ENCODE measurements at regions not wholly inside any gene's neighbourhood (a gene's known extent, or its start where the extent isn't known, plus 50 kb on each side); places are given as distances from the start of the nearest gene placed in this dataset.

DNA sequence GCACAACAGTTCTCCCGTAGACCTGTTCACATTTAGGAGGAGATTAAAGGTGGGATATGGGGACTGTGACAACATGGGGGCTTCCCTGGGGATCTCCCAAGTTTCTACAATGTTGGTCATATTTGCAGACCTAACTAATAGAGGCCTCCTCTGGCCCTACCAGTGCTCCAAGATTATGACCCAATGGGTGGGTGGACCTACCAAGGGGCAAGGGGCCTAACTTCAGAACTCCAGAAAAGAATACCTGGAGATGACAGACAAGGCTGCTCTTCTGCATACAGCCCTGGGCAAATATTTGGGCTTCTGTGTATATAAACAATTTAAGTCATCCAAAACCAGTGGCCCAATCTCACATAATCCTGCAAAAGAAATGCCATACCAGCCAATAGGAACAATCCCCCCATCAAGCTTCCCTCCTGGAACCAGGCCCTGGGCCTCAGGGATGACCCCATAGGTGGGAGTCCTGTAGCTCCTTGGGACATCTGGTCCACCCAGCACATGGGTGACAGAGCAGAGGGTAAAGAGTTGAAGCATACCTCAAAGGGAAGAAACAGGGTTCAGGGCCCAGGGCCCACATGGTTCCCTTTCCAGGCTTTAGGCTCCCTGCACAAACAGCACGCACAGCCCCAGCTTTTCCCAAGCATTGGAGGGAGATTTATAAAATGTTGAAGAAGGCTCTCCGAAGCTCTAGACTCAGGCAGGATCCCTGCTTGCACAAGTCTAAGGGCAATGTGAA lies 86.1 kb upstream of the CHST15 start:
- H3K4me3 ChIP-seq (ENCODE audit: low read depth, low read length) = no peak overlapping the region
- TF ChIP-seq, protein P1, sequence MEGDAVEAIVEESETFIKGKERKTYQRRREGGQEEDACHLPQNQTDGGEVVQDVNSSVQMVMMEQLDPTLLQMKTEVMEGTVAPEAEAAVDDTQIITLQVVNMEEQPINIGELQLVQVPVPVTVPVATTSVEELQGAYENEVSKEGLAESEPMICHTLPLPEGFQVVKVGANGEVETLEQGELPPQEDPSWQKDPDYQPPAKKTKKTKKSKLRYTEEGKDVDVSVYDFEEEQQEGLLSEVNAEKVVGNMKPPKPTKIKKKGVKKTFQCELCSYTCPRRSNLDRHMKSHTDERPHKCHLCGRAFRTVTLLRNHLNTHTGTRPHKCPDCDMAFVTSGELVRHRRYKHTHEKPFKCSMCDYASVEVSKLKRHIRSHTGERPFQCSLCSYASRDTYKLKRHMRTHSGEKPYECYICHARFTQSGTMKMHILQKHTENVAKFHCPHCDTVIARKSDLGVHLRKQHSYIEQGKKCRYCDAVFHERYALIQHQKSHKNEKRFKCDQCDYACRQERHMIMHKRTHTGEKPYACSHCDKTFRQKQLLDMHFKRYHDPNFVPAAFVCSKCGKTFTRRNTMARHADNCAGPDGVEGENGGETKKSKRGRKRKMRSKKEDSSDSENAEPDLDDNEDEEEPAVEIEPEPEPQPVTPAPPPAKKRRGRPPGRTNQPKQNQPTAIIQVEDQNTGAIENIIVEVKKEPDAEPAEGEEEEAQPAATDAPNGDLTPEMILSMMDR (IDR thresholded peaks at IDR 0.05; ENCODE audit: low read depth, low read length) = no peak

DNA sequence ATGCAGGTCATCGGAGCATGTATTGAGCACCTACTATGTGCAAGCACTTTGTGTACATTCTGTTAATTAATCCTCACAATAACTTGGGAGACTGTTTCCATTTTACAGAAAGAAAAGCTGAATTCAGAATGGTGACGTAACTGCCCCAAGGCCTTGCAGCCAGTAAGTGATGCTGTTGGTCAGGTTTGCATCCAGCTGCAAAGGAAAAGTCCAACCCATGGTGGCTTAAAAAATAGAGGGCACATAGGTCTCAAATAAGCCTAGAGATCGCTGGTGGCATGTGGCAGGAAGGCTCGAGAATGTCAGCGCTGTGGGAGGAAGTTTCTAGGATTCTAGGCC lies 83.8 kb upstream of the CHST15 start:
- H3K4me3 ChIP-seq (ENCODE audit: low read depth, low read length) = no peak overlapping the region
- TF ChIP-seq, protein P1 (IDR thresholded peaks at IDR 0.05; ENCODE audit: low read depth, low read length) = no peak

DNA sequence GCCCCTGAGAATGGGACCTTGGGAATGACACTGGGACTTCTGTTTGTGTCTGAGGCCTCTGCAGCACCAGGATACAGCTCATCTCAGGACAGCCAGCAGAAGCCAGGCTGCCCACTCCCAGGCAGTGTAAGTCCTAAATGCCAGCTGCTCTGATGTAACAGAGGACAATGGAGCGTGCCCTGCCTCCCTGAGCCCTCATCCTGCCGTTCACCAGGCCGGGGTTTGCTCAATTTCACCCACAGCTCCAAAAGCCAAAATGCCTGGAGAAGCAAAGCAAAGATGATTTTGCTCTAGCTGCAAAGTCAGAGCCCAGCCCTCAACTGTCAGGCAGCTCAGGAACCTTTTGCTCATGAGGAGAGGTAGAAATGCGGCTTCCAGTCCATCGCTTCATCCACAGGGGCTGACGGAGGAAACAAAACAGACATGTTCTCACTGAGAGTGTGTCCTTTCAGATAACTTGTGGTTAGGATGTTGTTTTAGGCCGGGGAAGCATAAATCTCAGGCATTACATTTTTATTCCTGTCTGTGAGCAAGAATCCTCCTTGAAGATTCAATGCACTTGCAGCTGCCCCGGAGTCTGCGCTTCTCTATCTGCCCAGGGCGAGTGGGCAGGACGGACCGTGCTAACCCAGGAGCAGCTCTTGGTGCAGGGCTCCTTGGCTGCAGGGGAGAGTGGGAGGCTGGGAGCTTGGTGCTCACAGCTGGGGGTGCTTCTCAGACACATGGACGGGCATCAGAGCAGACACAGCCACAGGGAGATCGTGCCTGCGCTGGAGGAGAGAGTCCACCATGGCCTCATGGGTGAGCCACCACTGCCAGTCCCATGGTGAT lies 83.2 kb upstream of the CHST15 start:
- no peak overlapping the region for H3K4me3 ChIP-seq (ENCODE audit: low read depth, low read length)
- TF ChIP-seq, protein P1 (IDR thresholded peaks at IDR 0.05; ENCODE audit: low read depth, low read length) = no peak

DNA sequence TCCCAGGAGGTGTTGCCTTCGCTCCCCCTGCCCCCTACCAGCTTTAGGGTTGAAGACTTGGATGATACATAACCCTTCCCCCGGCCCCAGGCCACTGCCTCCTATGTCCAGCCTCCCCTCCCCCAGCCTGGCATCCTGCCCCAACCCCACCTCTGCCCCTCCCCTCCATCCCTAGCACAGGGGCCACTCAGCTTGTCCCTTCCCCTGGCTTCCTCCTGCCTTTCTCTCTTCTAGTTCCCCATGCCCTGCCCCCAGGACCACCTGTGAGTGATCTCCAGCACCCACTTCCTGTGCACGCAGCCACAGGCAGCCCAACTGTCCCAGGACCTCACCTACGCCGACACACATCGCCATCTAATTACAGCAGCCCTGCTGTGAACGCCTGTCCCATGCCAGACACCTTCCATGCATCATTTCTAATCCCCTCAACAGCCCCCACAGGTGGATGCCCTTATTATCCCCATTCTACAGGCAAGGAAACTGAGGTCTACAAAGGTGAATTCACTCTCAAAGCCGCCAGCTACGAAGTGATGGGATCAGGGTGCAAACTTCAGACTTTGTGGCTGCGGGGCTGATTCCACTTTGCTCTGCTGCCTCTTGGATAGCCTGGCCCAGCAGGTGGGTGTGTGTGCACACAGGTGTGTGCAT lies 82.4 kb upstream of the CHST15 start:
- TF ChIP-seq, protein P1 (IDR thresholded peaks at IDR 0.05; ENCODE audit: low read depth, low read length) = no peak
- no peak overlapping the region for H3K4me3 ChIP-seq (ENCODE audit: low read depth, low read length)

DNA sequence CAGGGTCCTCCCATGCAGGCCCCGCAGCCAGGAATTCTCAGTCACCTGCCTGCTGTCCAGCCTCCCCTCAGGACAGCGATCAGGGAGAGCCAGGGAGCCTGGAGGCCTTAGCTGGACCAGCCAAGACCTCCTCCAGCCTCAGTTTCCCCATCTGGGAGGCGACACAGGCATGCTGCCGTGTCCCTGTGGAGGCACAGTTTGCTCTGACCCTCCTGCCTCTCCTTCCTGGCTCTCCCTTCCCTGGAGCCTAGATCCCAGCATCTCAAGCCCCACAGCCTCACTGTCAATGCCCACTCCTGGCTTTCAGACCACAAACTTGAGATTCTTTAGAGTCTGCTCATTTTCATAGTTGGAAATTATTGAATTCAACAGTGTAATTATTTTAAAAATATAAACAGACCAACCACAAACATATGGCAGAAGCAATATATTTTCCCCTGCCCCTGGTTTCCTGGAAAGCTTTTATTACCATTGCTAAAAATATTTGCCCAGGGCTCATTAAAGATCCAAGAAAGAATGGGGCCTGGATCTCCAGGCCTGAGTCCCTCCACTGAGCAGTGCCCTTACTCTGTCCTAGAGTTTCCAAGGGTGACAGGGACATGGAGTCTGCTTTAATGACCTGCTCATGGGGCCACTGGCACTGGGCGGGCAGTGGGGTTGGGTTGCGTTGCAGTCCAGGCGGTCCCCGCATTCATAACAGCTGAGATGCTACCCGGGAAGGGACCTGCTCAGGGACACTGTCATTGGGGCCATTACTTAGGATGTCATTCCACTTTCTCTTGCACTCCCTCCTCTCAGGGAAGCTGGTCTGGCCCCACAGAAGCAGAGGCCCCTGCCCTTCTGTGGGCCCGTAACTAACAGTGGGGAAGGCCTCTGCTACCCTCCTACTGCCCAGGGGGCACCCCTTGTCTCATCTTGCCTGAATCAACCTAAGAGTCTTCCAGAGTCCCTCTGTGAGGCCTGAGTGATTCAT lies 81.6 kb upstream of the CHST15 start:
- TF ChIP-seq, protein P1 (IDR thresholded peaks at IDR 0.05; ENCODE audit: low read depth, low read length) = no peak
- no peak overlapping the region for H3K4me3 ChIP-seq (ENCODE audit: low read depth, low read length)

DNA sequence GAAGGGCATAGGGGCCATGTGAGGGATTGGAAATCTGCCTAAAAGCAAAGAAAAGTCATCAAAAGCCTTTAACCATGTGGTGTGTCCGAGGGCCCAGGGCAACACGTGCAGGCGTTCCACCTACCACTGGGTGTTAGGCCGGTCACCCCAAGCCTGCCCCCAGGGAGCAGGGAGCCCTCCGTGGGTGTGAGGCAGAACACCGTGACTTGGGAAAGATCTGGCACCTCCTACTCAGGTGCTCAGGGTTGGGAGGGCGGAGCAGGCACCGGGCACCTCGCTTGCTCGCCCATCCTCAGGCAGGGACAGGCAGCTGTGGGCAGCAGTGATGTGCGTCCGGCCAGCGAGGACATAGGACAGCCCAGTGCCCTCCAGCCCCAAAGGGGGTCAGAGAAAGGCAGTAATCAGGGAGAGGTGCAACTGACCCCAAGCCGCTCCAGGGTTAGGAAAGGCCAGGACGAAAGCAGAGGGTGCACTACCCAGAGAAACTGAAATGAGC lies 80.7 kb upstream of the CHST15 start:
- H3K4me3 ChIP-seq (ENCODE audit: low read depth, low read length) = no peak overlapping the region
- TF ChIP-seq, protein P1 (IDR thresholded peaks at IDR 0.05; ENCODE audit: low read depth, low read length) = no peak

Measured in WI38 (cell line).